ENCODE measurements at regions not wholly inside any gene's neighbourhood (a gene's known extent, or its start where the extent isn't known, plus 50 kb on each side); places are given as distances from the start of the nearest gene placed in this dataset.

GRCh38 chr6:12384357-12384912, 94.3 kb downstream of the EDN1 start:
- no peak for DNase-seq

- DNase-seq: no peak
Measured at GRCh38 chr6:12385316-12385715, 95.2 kb downstream of the EDN1 start.

GRCh38 chr6:12386816-12387215, 96.7 kb downstream of the EDN1 start:
- no peak for DNase-seq

GRCh38 chr6:12391472-12391871, 101.3 kb downstream of the EDN1 start:
- DNase-seq: no peak

- no peak for DNase-seq
Measured at GRCh38 chr6:12392490-12392889, 102.3 kb downstream of the EDN1 start.

- DNase-seq: no peak
Measured at GRCh38 chr6:12393100-12393499, 102.9 kb downstream of the EDN1 start.

GRCh38 chr6:12394170-12394569, 104.0 kb downstream of the EDN1 start:
- no peak for DNase-seq

- DNase-seq: no peak
Measured at GRCh38 chr6:12395898-12396297, 105.7 kb downstream of the EDN1 start.

- no peak for DNase-seq
Measured at GRCh38 chr6:12401200-12401599, 111.0 kb downstream of the EDN1 start.

- no peak for DNase-seq
Measured at GRCh38 chr6:12403201-12403826, 113.2 kb downstream of the EDN1 start.

GRCh38 chr6:12403947-12404647, 113.9 kb downstream of the EDN1 start:
- no peak for DNase-seq

GRCh38 chr6:12404651-12405050, 114.5 kb downstream of the EDN1 start:
- no peak for DNase-seq

GRCh38 chr6:12408752-12409151, 118.6 kb downstream of the EDN1 start:
- no peak for DNase-seq

GRCh38 chr6:12410946-12411345, 120.8 kb downstream of the EDN1 start:
- DNase-seq: no peak

- DNase-seq: no peak
Measured at GRCh38 chr6:12414096-12414675, 124.0 kb downstream of the EDN1 start.

- no peak for DNase-seq
Measured at GRCh38 chr6:12415980-12416598, 125.9 kb downstream of the EDN1 start.

- no peak for DNase-seq
Measured at GRCh38 chr6:12417191-12417590, 127.0 kb downstream of the EDN1 start.

GRCh38 chr6:12418946-12419345, 128.8 kb downstream of the EDN1 start:
- DNase-seq: no peak

- DNase-seq: no peak
Measured at GRCh38 chr6:12419631-12420272, 129.6 kb downstream of the EDN1 start.

GRCh38 chr6:12420626-12421025, 130.5 kb downstream of the EDN1 start:
- no peak for DNase-seq

- no peak for DNase-seq
Measured at GRCh38 chr6:12421596-12421995, 131.4 kb downstream of the EDN1 start.

GRCh38 chr6:12422848-12423247, 132.7 kb downstream of the EDN1 start:
- no peak for DNase-seq

- no peak for DNase-seq
Measured at GRCh38 chr6:12423832-12424231, 133.7 kb downstream of the EDN1 start.

All from activated CD4-positive, CD25-positive, alpha-beta regulatory T cell treated with anti-CD3 and anti-CD28 coated beads, Interleukin-2, amount 50 U/mL, for 72 hours (primary cell).